KMS-11 (cell line): ENCODE measurements at regions not wholly inside any gene's neighbourhood (a gene's known extent, or its start where the extent isn't known, plus 50 kb on each side); places are given as distances from the start of the nearest gene placed in this dataset.

ENCODE experiments used
- H2AFZ ChIP-seq: fragments of 200-600 bp; sonication (generic); 2 replicates; pipeline ENCODE4 v1.6.1; 2016; ENCODE audit warnings: antibody characterized with exemption, mixed run types, low read depth
- H3K27ac ChIP-seq: fragments of 200-600 bp; sonication (generic); 2 replicates; pipeline ENCODE4 v1.6.1; 2016; ENCODE audit warnings: mild to moderate bottlenecking, mixed run types
- H3K27me3 ChIP-seq: fragments of 200-600 bp; sonication (generic); 2 replicates; pipeline ENCODE4 v1.6.1; 2017; ENCODE audit warnings: mild to moderate bottlenecking, low read depth, mixed run types, moderate library complexity; ENCODE audit not compliant: insufficient read depth
- H3K36me3 ChIP-seq: fragments of 200-600 bp; sonication (generic); 2 replicates; pipeline ENCODE4 v1.6.1; 2017; ENCODE audit warnings: mild to moderate bottlenecking, mixed run types; ENCODE audit not compliant: insufficient read depth
- H3K4me1 ChIP-seq: fragments of 200-600 bp; sonication (generic); 2 replicates; pipeline ENCODE4 v1.6.1; 2016; ENCODE audit warnings: mild to moderate bottlenecking, low read depth, mixed run types; ENCODE audit not compliant: poor library complexity, severe bottlenecking
- H3K4me2 ChIP-seq: fragments of 200-600 bp; sonication (generic); 2 replicates; pipeline ENCODE4 v1.7.0; 2016; ENCODE audit warnings: mild to moderate bottlenecking, mixed run types
- H3K4me3 ChIP-seq: fragments of 200-600 bp; sonication (generic); IDR thresholded peaks from 2 replicates; pipeline ENCODE4 v1.6.1; 2017; ENCODE audit warnings: low read depth, low read length, mixed read lengths; ENCODE audit not compliant: insufficient read depth
- H3K79me2 ChIP-seq: fragments of 200-600 bp; sonication (generic); 2 replicates; pipeline ENCODE4 v1.6.1; 2016; ENCODE audit warnings: low read depth, mixed run types; ENCODE audit not compliant: insufficient read depth
- H3K9ac ChIP-seq: fragments of 200-600 bp; sonication (generic); 2 replicates; pipeline ENCODE4 v1.6.1; 2016; ENCODE audit warnings: mild to moderate bottlenecking, mixed run types
- H4K20me1 ChIP-seq: fragments of 200-600 bp; sonication (generic); 2 replicates; pipeline ENCODE4 v1.6.1; 2016; ENCODE audit warnings: mild to moderate bottlenecking, mixed run types; ENCODE audit not compliant: insufficient read depth
- CTCF ChIP-seq: fragments of 200-600 bp; sonication (generic); conservative IDR thresholded peaks from 2 replicates; pipeline ENCODE4 v1.6.1; 2017; ENCODE audit warnings: low read depth, mild to moderate bottlenecking, antibody characterized with exemption, low read length, moderate library complexity, mixed read lengths

- H2AFZ ChIP-seq, result peak overlapping the region; percentile 82
- peak overlapping the region; percentile 2; the same call in 1 of the 2 replicates for H3K9ac ChIP-seq
- peak overlapping the region; percentile 60 for H3K4me2 ChIP-seq
- no peak for TF ChIP-seq CTCF
- no peaks in the 10 kb centered on the region for H4K20me1 ChIP-seq
- peaks cover 25% of the 10 kb centered on the region for H3K4me1 ChIP-seq
- no peaks in the 10 kb centered on the region for H3K27me3 ChIP-seq
- H3K27ac ChIP-seq, result peak overlapping the region; percentile 50
- H3K4me3 ChIP-seq, result no peak overlapping the region
- H3K36me3 ChIP-seq, result no peaks in the 10 kb centered on the region
- no peaks in the 10 kb centered on the region for H3K79me2 ChIP-seq
These were observed 85.6 kb upstream of the CPEB2 start for GRCh38 chr4:14916554-14917297.

- no peaks in the 10 kb centered on the region for H3K79me2 ChIP-seq
- peak overlapping the region; percentile 50; the same call in 1 of the 2 replicates for H3K27ac ChIP-seq
- H3K27me3 ChIP-seq, result no peaks in the 10 kb centered on the region
- no peaks in the 10 kb centered on the region for H3K36me3 ChIP-seq
- no peaks in the 10 kb centered on the region for H4K20me1 ChIP-seq
- peak overlapping the region; percentile 82 for H2AFZ ChIP-seq
- peaks cover 25% of the 10 kb centered on the region for H3K4me1 ChIP-seq
- H3K9ac ChIP-seq, result peak overlapping the region; percentile 2; the same call in 1 of the 2 replicates
- no peak overlapping the region for H3K4me3 ChIP-seq
- no peak for TF ChIP-seq CTCF
- peak overlapping the region; percentile 60 for H3K4me2 ChIP-seq
These were observed 85.0 kb upstream of the CPEB2 start for GRCh38 chr4:14917298-14917633.

- Histone ChIP-seq H2AFZ (no peak overlapping the region), H3K27me3 (no peaks in the 10 kb centered on the region), H3K9ac (no peak overlapping the region), H3K36me3 (no peaks in the 10 kb centered on the region), H3K4me2 (no peak overlapping the region), H3K4me3 (no peak overlapping the region), H3K27ac (no peak overlapping the region), H3K4me1 (peaks cover 25% of the 10 kb centered on the region), H3K79me2 (no peaks in the 10 kb centered on the region), H4K20me1 (no peaks in the 10 kb centered on the region)
- TF ChIP-seq CTCF, result no peak
These were observed 83.9 kb upstream of the CPEB2 start for GRCh38 chr4:14918336-14918735.

GRCh38 chr4:14919785-14920184 is 82.5 kb upstream of the CPEB2 start:
- H3K4me2 ChIP-seq, result no peak overlapping the region
- no peak overlapping the region for H3K4me3 ChIP-seq
- H3K27ac ChIP-seq, result no peak overlapping the region

More at GRCh38 chr4:14919785-14920184, 82.5 kb upstream of the CPEB2 start:
- TF ChIP-seq CTCF, result no peak
- Histone ChIP-seq H3K79me2 (no peaks in the 10 kb centered on the region), H4K20me1 (no peaks in the 10 kb centered on the region), H3K27me3 (no peaks in the 10 kb centered on the region), H3K36me3 (no peaks in the 10 kb centered on the region), H3K9ac (no peak overlapping the region), H2AFZ (no peak overlapping the region), H3K4me1 (peaks cover 25% of the 10 kb centered on the region)
